SIG-M5 (cell line): ENCODE measurements at regions not wholly inside any gene's neighbourhood (a gene's known extent, or its start where the extent isn't known, plus 50 kb on each side); places are given as distances from the start of the nearest gene placed in this dataset.

ENCODE experiments used
- DNase-seq: peaks from one replicate; lab custom pipeline; 2025; lab: John Stamatoyannopoulos, UW

GRCh38 chr7:25815711-25816110 lies 336.3 kb upstream of the NFE2L3 start:
- DNase-seq, result no peak

- DNase-seq, result no peak
Measured at GRCh38 chr7:25820432-25821040, 331.5 kb upstream of the NFE2L3 start.

- no peak for DNase-seq
Measured at GRCh38 chr7:25821225-25821624, 330.8 kb upstream of the NFE2L3 start.

GRCh38 chr7:25822823-25823222 lies 329.2 kb upstream of the NFE2L3 start:
- no peak for DNase-seq

GRCh38 chr7:25823571-25823970 lies 328.4 kb upstream of the NFE2L3 start:
- no peak for DNase-seq

- no peak for DNase-seq
Measured at GRCh38 chr7:25828468-25828867, 323.5 kb upstream of the NFE2L3 start.

- DNase-seq, result no peak
Measured at GRCh38 chr7:25829663-25830062, 322.3 kb upstream of the NFE2L3 start.

- no peak for DNase-seq
Measured at GRCh38 chr7:25830215-25830614, 321.8 kb upstream of the NFE2L3 start.

- DNase-seq, result no peak
Measured at GRCh38 chr7:25831062-25831691, 320.8 kb upstream of the NFE2L3 start.

- no peak for DNase-seq
Measured at GRCh38 chr7:25831831-25832411, 320.1 kb upstream of the NFE2L3 start.

GRCh38 chr7:25832456-25832855 lies 319.5 kb upstream of the NFE2L3 start:
- DNase-seq, result no peak

GRCh38 chr7:25832929-25833328 lies 319.1 kb upstream of the NFE2L3 start:
- DNase-seq, result no peak

GRCh38 chr7:25834050-25834449 lies 317.9 kb upstream of the NFE2L3 start:
- no peak for DNase-seq

- DNase-seq, result no peak
Measured at GRCh38 chr7:25835197-25835596, 316.8 kb upstream of the NFE2L3 start.

- DNase-seq, result no peak
Measured at GRCh38 chr7:25839084-25839769, 312.8 kb upstream of the NFE2L3 start.

GRCh38 chr7:25840209-25840792 lies 311.7 kb upstream of the NFE2L3 start:
- no peak for DNase-seq

- no peak for DNase-seq
Measured at GRCh38 chr7:25841575-25841974, 310.4 kb upstream of the NFE2L3 start.

- no peak for DNase-seq
Measured at GRCh38 chr7:25842201-25842733, 309.7 kb upstream of the NFE2L3 start.

- DNase-seq, result no peak
Measured at GRCh38 chr7:25843467-25843866, 308.5 kb upstream of the NFE2L3 start.

- DNase-seq, result no peak
Measured at GRCh38 chr7:25844102-25844870, 307.7 kb upstream of the NFE2L3 start.

- DNase-seq, result no peak
Measured at GRCh38 chr7:25845464-25845863, 306.5 kb upstream of the NFE2L3 start.

- DNase-seq, result no peak
Measured at GRCh38 chr7:25846722-25847121, 305.3 kb upstream of the NFE2L3 start.
